HepG2 (cell line): ENCODE measurements at regions not wholly inside any gene's neighbourhood (a gene's known extent, or its start where the extent isn't known, plus 50 kb on each side); places are given as distances from the start of the nearest gene placed in this dataset.

Source experiments
- ATAC-seq: fragments of 200-7000 bp; cut with Tn5 transposase; 3 replicates; pipeline ENCODE4 v1.9.1; 2020; ENCODE audit warnings: mild to moderate bottlenecking, moderate library complexity
- BruUV-seq: library from RNA; stranded (reverse); fragments of 400-500 nt; replicated peaks from 2 replicates; lab custom pipeline; 2021; lab: Mats Ljungman, UMichigan
- CTCF ChIA-PET: fragments of 300-600 bp; formaldehyde crosslinking; extraction: SDS; loops from one replicate; lab custom pipeline; 2021; ENCODE audit warnings: low total read pairs, inconsistent platforms, low intra/inter-chr PET ratio; lab: Yijun Ruan, JAX
- POLR2A ChIA-PET: fragments of 350-600 bp; sonication (Branson Sonifier 250); formaldehyde crosslinking; loops from one replicate; lab custom pipeline; 2020; ENCODE audit warnings: antibody characterized with exemption, inconsistent platforms; lab: Yijun Ruan, JAX
- DNase-seq: peaks from one replicate; pipeline ENCODE4 v3.0.0-alpha.2; 2015; ENCODE audit warnings: low spot score
- FAIRE-seq: peaks from 3 replicates; lab custom pipeline; 2011; peaks lifted over from hg19 to GRCh38; lab: Jason Lieb, UNC
- H2AFZ ChIP-seq: one replicate; pipeline ENCODE4 v1.6.1; 2011; ENCODE audit warnings: low read length, inconsistent platforms
- H3K27ac ChIP-seq: fragments of 300-600 bp; 3 replicates; pipeline ENCODE4 v1.8.0; 2011; ENCODE audit warnings: mixed run types, mild to moderate bottlenecking, mixed read lengths, low read length, inconsistent platforms; ENCODE audit not compliant: insufficient read depth; ENCODE audit errors: extremely low read length
- H3K27me3 ChIP-seq, 2 experiments: fragments of 200-600 bp in 1 of 2; 2 replicates in 1 of 2; 3 replicates in 1 of 2; pipeline versions ENCODE4 v1.6.0 to v1.8.0; 2011; ENCODE audit warnings: low read length in 2 of 2, mild to moderate bottlenecking in 2 of 2, moderate library complexity in 2 of 2, inconsistent platforms in 1 of 2; ENCODE audit not compliant: insufficient read depth in 2 of 2, control insufficient read depth in 1 of 2
- H3K36me3 ChIP-seq, 2 experiments: fragments of 200-600 bp in 1 of 2; replicated peaks in 1 of 2; 2 replicates in 1 of 2; 3 replicates in 1 of 2; pipeline versions ENCODE4 v1.5.1 to v1.8.0; 2011; ENCODE audit warnings: low read length in 2 of 2, inconsistent platforms in 1 of 2; ENCODE audit not compliant: insufficient read depth in 2 of 2, control insufficient read depth in 1 of 2
- H3K4me1 ChIP-seq: 2 replicates; pipeline ENCODE4 v1.5.1; 2012; ENCODE audit warnings: low read length, inconsistent platforms; ENCODE audit not compliant: insufficient read depth
- H3K4me2 ChIP-seq: 2 replicates; pipeline ENCODE4 v1.6.0; 2011; ENCODE audit warnings: low read depth, low read length, inconsistent platforms
- H3K4me3 ChIP-seq, 3 experiments: fragments of 200-600 bp in 1 of 3; sonication (generic), shearing (Covaris generic) in 1 of 3; replicated peaks in 1 of 3; 2 replicates each; pipeline ENCODE4 v1.5.1; 2011 to 2016; ENCODE audit warnings: low read length in 3 of 3, inconsistent platforms in 2 of 3, low read depth in 2 of 3, mild to moderate bottlenecking in 2 of 3, control low read depth in 1 of 3, mixed read lengths in 1 of 3; ENCODE audit not compliant: insufficient read depth in 1 of 3
- H3K79me2 ChIP-seq: one replicate; pipeline ENCODE4 v1.6.1; 2011; ENCODE audit warnings: low read length, inconsistent platforms; ENCODE audit not compliant: insufficient read depth
- H3K9ac ChIP-seq: 2 replicates; pipeline ENCODE4 v1.6.0; 2011; ENCODE audit warnings: mild to moderate bottlenecking, low read depth, low read length, inconsistent platforms; ENCODE audit not compliant: insufficient read depth
- H3K9me3 ChIP-seq: 2 replicates; pipeline ENCODE4 v1.5.1; 2012; ENCODE audit warnings: mild to moderate bottlenecking, low read length
- H4K20me1 ChIP-seq: 2 replicates; pipeline ENCODE4 v1.6.0; 2011; ENCODE audit warnings: inconsistent platforms, mild to moderate bottlenecking, low read length, moderate library complexity; ENCODE audit not compliant: insufficient read depth
- AGO2 ChIP-seq: fragments of 200-400 bp; formaldehyde crosslinking; optimal IDR thresholded peaks from 2 replicates; pipeline ENCODE3; 2017; ENCODE audit warnings: mild to moderate bottlenecking, low read depth, low read length, moderate library complexity
- JUN ChIP-seq: sonication (generic); formaldehyde crosslinking; IDR thresholded peaks from 2 replicates; pipeline ENCODE4 v1.4.0; 2020; ENCODE audit warnings: mild to moderate bottlenecking, missing genetic modification reagents
- KDM1A ChIP-seq: IDR thresholded peaks from 2 replicates; pipeline ENCODE4 v1.6.1; 2016; ENCODE audit warnings: missing compliant biosample characterization
- KDM2A ChIP-seq: sonication (generic); formaldehyde crosslinking; IDR thresholded peaks from 2 replicates; pipeline ENCODE4 v1.4.0; 2020; ENCODE audit warnings: low read depth, missing genetic modification reagents, borderline replicate concordance
- MAZ ChIP-seq, 2 experiments: sonication (generic) in 1 of 2; formaldehyde crosslinking in 1 of 2; IDR thresholded peaks; 2 replicates each; pipeline versions ENCODE4 v1.5.0 to v1.6.1; 2012 to 2020; ENCODE audit warnings: low read depth in 2 of 2, mild to moderate bottlenecking in 2 of 2, borderline replicate concordance in 1 of 2, improper control_type of control experiment in 1 of 2, low read length in 1 of 2, missing genetic modification reagents in 1 of 2, moderate library complexity in 1 of 2
- NFYC ChIP-seq: IDR thresholded peaks from 2 replicates; pipeline ENCODE4 v1.6.1; 2016; ENCODE audit warnings: missing genetic modification reagents, missing compliant biosample characterization
- NR2F1 ChIP-seq, 2 experiments: fragments of 450-650 bp in 1 of 2; formaldehyde crosslinking in 1 of 2; IDR thresholded peaks; 2 replicates each; pipeline versions ENCODE4 v1.5.0 to v1.6.1; 2016 to 2020; ENCODE audit warnings: mild to moderate bottlenecking in 1 of 2, missing compliant biosample characterization in 1 of 2, missing genetic modification reagents in 1 of 2, moderate library complexity in 1 of 2
- PAWR ChIP-seq: sonication (generic); formaldehyde crosslinking; IDR thresholded peaks from 2 replicates; pipeline ENCODE4 v1.4.0; 2020; ENCODE audit warnings: missing genetic modification reagents, mild to moderate bottlenecking, borderline replicate concordance
- ZNF558 ChIP-seq: sonication (generic); formaldehyde crosslinking; IDR thresholded peaks from 2 replicates; pipeline ENCODE4 v1.9.0; 2022; ENCODE audit warnings: mild to moderate bottlenecking, missing genetic modification reagents, borderline replicate concordance
- ZNF781 ChIP-seq: sonication (generic); formaldehyde crosslinking; IDR thresholded peaks from 2 replicates; pipeline ENCODE4 v1.5.1; 2020; ENCODE audit warnings: borderline replicate concordance, mild to moderate bottlenecking, missing genetic modification reagents; ENCODE audit errors: not compliant biosample characterization
- ZZZ3 ChIP-seq: sonication (generic); formaldehyde crosslinking; IDR thresholded peaks from 2 replicates; pipeline ENCODE4 v1.4.0; 2020; ENCODE audit warnings: missing genetic modification reagents, mild to moderate bottlenecking, borderline replicate concordance
- WGBS: methylation state at CpG from one replicate; pipeline ENCODE4 v1.1.6; 2017; ENCODE audit warnings: low lambda C conversion rate; 5-methylcytosine and 5-hydroxymethylcytosine counted together
- in situ Hi-C: cut with HindIII; loops from 2 replicates; pipeline ENCODE4 v1.10.0; 2017; ENCODE audit warnings: low pct_unique_long_range_greater_than_20kb; ENCODE audit not compliant: extremely low pct_ligation_motif_present
- intact Hi-C: fragments of 100-400 bp; cut with micrococcal nuclease; formaldehyde crosslinking; loops from one replicate; pipeline ENCODE4 v1.10.0; 2022; ENCODE audit not compliant: unreplicated experiment
- TF ChIP-seq, protein P1 (sequence below): sonication (generic); formaldehyde crosslinking; IDR thresholded peaks from 2 replicates; pipeline ENCODE4 v1.5.1; 2020; ENCODE audit warnings: mild to moderate bottlenecking, missing genetic modification reagents, borderline replicate concordance
- TF ChIP-seq, protein P2 (sequence below): sonication (generic); formaldehyde crosslinking; IDR thresholded peaks from 2 replicates; pipeline ENCODE4 v1.4.0; 2020; ENCODE audit warnings: mild to moderate bottlenecking, missing genetic modification reagents
- TF ChIP-seq, protein P3 (sequence below): IDR thresholded peaks from 2 replicates; pipeline ENCODE4 v1.6.1; 2016; ENCODE audit warnings: low read depth, control low read depth

DNA sequence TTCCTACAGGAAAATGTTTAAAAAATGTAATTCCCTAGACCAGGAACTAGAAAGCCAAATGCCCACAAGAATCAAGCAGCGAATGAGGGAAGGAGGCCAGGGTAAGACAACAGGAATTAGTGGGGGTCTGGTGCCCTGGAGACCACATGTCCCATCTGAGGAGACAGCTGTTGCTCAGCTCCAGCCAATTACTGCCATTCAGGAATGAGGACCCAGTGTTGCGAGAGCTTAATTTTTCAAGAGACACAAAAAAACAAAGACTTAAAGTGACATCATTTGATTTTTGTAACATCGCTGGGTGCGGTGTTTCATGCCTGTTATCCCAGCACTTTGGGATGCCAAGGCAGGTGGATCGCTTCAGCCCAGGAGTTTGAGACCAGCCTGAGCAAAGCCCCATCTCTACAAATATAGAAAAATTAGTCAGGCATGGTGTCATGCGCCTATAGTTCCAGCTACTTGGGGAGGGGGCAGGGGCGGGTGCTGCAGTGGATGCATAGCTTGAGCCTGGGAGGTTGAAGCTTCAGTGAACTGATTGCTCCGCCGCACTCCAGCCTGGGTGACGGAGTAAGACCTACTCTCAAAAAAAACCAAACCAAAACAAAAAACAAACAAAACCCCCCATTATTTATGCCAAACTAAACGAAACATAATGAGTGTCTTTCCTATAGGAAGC, 52.8 kb upstream of the LRIG1 start:
- in situ Hi-C loops (no loop called here), intact Hi-C loops (no loop called here)
- no peak overlapping the region for H3K27ac ChIP-seq
- FAIRE-seq (no peak), ATAC-seq (no peak), DNase-seq (no peak)
- no peaks in the 10 kb centered on the region for H3K36me3 ChIP-seq
- H3K4me3 ChIP-seq: no peak overlapping the region
- ChIA-PET POLR2A (no interaction called here), CTCF (no interaction called here)
- no peak overlapping the region for H3K9ac ChIP-seq
- no peaks in the 10 kb centered on the region for H3K27me3 ChIP-seq
- WGBS: 83% methylated on average over 11 of the region's 11 CpGs
- no TSS peak for BruUV-seq
- no peak overlapping the region for H2AFZ ChIP-seq
- H3K4me2 ChIP-seq: no peak overlapping the region
- no peaks in the 10 kb centered on the region for H3K4me1 ChIP-seq
- no peaks in the 10 kb centered on the region for H3K9me3 ChIP-seq
- H3K79me2 ChIP-seq: no peaks in the 10 kb centered on the region
- no peaks in the 10 kb centered on the region for H4K20me1 ChIP-seq
- TF ChIP-seq AGO2 (no peak), ZNF781 (CRISPR knock-in tag) (no peak), NR2F1 (CRISPR knock-in tag; IDR thresholded peaks at IDR 0.05) (no peak), KDM2A (no peak), MAZ (IDR thresholded peaks at IDR 0.05; ENCODE audit: borderline replicate concordance, low read depth, low read length) (no peak), MAZ (CRISPR knock-in tag; IDR thresholded peaks at IDR 0.05; ENCODE audit: low read depth) (no peak), ZNF558 (CRISPR knock-in tag) (no peak), NFYC (CRISPR knock-in tag) (no peak), PAWR (CRISPR knock-in tag) (no peak), JUN (no peak), KDM1A (CRISPR knock-in tag) (no peak), ZZZ3 (CRISPR knock-in tag) (no peak)
- TF ChIP-seq, protein P1, sequence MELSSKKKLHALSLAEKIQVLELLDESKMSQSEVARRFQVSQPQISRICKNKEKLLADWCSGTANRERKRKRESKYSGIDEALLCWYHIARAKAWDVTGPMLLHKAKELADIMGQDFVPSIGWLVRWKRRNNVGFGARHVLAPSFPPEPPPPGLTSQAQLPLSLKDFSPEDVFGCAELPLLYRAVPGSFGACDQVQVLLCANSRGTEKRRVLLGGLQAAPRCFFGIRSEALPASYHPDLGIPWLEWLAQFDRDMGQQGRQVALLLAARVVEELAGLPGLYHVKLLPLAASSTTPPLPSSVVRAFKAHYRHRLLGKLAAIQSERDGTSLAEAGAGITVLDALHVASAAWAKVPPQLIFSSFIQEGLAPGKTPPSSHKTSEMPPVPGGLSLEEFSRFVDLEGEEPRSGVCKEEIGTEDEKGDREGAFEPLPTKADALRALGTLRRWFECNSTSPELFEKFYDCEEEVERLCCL (CRISPR knock-in tag): no peak
- TF ChIP-seq, protein P2, sequence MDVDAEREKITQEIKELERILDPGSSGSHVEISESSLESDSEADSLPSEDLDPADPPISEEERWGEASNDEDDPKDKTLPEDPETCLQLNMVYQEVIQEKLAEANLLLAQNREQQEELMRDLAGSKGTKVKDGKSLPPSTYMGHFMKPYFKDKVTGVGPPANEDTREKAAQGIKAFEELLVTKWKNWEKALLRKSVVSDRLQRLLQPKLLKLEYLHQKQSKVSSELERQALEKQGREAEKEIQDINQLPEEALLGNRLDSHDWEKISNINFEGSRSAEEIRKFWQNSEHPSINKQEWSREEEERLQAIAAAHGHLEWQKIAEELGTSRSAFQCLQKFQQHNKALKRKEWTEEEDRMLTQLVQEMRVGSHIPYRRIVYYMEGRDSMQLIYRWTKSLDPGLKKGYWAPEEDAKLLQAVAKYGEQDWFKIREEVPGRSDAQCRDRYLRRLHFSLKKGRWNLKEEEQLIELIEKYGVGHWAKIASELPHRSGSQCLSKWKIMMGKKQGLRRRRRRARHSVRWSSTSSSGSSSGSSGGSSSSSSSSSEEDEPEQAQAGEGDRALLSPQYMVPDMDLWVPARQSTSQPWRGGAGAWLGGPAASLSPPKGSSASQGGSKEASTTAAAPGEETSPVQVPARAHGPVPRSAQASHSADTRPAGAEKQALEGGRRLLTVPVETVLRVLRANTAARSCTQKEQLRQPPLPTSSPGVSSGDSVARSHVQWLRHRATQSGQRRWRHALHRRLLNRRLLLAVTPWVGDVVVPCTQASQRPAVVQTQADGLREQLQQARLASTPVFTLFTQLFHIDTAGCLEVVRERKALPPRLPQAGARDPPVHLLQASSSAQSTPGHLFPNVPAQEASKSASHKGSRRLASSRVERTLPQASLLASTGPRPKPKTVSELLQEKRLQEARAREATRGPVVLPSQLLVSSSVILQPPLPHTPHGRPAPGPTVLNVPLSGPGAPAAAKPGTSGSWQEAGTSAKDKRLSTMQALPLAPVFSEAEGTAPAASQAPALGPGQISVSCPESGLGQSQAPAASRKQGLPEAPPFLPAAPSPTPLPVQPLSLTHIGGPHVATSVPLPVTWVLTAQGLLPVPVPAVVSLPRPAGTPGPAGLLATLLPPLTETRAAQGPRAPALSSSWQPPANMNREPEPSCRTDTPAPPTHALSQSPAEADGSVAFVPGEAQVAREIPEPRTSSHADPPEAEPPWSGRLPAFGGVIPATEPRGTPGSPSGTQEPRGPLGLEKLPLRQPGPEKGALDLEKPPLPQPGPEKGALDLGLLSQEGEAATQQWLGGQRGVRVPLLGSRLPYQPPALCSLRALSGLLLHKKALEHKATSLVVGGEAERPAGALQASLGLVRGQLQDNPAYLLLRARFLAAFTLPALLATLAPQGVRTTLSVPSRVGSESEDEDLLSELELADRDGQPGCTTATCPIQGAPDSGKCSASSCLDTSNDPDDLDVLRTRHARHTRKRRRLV: no peak
- TF ChIP-seq, protein P3, sequence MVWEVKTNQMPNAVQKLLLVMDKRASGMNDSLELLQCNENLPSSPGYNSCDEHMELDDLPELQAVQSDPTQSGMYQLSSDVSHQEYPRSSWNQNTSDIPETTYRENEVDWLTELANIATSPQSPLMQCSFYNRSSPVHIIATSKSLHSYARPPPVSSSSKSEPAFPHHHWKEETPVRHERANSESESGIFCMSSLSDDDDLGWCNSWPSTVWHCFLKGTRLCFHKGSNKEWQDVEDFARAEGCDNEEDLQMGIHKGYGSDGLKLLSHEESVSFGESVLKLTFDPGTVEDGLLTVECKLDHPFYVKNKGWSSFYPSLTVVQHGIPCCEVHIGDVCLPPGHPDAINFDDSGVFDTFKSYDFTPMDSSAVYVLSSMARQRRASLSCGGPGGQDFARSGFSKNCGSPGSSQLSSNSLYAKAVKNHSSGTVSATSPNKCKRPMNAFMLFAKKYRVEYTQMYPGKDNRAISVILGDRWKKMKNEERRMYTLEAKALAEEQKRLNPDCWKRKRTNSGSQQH (CRISPR knock-in tag): no peak
